Sciatic nerve (tissue), 2 donors: ENCODE measurements at regions not wholly inside any gene's neighbourhood (a gene's known extent, or its start where the extent isn't known, plus 50 kb on each side); places are given as distances from the start of the nearest gene placed in this dataset.

Experiments used
- ATAC-seq: fragments of 200-7000 bp; cut with Tn5 transposase; one replicate; pipeline ENCODE4 v1.9.1; 2020; ENCODE audit warnings: mild to moderate bottlenecking, moderate library complexity
- DNase-seq: peaks from one replicate; pipeline ENCODE4 v3.0.0-alpha.2; 2020; ENCODE audit warnings: low spot score
- intact Hi-C: fragments of 100-400 bp; cut with DNase I; formaldehyde crosslinking; loops from one replicate; pipeline ENCODE4 v1.14.2; 2022
- donor health status: DM: no; HTN: no; CAD: no.
- donor health status: DM: no; HTN: no; CAD: no.

DNA sequence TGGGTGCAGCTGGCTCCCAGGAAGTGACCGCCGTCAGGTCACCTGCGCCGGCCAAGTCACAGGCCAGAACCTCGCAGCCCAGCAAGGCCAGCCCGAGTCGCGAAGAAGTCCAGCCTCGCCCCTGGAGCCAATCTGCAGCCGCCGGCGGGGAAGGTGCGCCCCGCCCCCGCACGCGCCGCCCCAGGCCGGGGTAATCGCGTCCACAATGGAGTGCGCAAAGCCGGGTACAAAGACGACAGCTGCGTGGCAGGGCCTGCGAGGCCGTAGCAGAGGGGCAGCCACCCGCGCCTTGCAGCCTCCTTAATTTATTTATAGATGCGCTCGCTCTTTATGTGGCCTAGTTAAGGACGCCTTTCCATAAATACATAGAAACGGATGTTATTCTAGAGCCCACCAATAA is 139.4 kb upstream of the CPEB2 start:
- DNase-seq (peak; percentile 57), ATAC-seq (peak; percentile 50)
- intact Hi-C loops, result no loop called here

DNA sequence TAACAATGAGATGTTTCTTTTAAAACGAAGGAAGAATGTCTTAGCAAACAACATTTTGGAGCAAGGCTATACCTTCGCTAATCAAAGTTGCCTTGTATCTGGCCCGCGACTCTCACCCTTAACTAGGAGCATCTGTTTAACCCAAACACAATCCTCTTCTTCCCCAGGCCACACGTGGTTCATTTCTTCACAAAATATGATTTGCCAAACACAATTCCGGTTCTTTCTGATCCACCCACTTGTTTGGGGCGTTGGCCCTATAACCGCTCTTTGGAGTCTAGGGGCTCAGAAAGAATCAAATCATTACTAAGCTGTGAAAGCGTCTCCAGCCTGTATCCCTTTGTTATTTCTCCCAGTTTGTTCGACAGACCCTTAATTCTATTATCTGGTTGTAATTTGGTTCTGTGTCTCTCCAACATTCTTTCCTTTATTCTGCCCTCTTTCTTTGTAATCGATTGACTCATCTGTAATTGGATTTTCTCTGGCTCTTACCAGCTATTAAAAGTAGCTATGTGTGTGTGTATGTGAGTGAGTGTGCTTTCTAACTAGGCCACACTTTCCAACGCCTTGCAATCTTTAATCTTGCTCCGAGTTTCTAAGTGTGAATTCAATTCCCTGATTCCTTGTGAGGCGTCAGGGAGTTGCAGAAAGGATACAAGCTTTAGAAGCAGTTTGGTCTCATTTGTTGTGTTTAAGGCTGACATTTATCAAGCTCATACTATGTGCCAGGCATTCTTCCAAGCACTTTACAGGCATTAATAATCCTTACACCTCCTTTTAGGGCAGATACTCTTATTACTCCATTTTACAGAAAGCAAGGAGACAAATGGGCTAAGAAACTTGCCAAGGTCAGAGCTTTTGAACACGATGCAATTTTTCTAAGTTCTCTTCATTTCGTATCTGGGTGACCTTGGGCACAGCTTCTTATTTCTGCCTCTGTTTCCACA is 138.6 kb upstream of the CPEB2 start:
- intact Hi-C loops, result no loop called here
- DNase-seq (no peak), ATAC-seq (no peak)

DNA sequence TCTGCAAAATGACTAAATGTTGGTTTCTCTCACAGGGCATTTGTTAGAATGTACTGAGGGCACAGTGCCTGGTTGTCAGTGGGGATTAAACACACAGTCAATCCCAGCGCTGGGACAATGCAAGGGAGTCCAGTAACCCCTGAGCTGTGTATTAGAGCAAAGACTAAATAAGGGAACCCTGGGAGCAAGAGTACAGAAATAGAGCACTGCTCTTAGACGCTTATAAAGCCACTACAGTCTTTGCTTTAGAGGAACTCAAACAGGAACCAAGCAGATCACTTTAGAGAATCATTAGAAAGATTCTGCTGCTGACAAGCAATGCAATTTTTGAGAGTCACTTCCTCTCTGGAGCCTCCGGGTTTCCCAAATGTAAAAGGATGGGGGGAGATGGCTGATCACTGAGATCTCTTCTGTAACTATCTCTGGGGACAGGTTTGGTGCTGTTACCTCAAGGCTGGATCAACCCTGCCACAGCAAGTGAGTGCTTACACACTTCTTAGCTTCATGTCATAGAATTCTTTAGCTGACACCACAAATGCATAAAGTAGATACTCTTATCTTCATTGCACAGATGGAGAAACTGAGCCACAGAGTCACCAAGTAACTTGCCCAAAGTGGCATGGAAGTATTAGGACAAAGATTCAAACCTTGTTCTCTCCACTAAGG is 137.8 kb upstream of the CPEB2 start:
- DNase-seq (no peak), ATAC-seq (peak; percentile 41)
- intact Hi-C loops, result no loop called here

DNA sequence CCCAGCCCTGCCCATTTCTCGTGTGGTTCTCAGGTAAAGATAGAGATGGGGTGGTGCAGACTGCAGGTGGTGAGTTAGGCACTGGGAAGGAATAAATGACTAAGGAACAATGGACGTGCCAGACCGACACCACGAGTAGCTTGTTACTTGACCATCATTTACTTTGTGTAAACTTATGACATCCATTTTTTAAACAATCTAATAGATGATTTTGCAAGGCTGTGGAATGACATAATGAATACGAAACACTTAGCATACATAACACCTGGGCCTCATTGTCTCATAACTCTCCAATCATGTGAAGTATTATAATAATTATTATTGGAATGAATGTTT is 137.3 kb upstream of the CPEB2 start:
- no peak for ATAC-seq
- DNase-seq, result no peak
- intact Hi-C loops, result no loop called here

DNA sequence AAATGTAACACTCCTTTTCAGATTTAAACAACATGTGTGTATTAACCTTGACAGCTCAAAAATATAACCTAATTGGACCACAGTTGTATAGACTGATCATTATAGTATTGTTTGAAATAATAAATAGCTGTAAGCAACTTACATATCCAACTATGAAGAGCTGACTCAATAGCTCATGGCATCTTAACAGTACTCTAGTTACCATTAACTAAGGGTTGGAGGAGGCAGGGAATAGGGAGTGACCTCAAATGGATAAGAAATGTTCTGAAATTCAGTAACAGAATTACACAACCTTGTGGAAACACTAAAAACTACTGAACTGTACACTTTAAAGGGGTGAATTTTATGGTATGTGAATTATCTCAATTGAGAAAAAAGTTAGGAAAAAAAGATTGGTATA is 136.5 kb upstream of the CPEB2 start:
- DNase-seq (no peak), ATAC-seq (peak; percentile 27)
- intact Hi-C loops, result no loop called here

DNA sequence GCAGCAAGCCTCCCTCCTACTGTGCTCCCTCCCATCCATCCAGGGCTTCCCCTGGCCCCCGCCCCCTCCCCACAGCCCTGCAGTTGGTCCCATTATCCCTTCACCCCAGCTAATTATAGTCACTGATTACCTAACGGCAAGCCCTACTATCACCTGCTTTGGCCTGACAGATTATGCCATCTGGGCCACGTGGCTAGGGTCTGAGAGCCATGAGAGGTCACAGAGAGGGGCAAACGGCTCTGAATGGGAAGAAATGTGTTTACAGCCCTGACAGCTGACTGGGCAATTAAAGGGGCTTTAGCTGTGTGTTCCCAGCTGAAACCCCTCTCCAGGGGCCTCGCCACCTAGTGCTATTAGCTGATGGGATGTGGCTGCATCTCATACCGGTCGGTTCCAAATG is 134.4 kb upstream of the CPEB2 start:
- intact Hi-C loops, result no loop called here
- DNase-seq, result no peak
- ATAC-seq, result no peak

DNA sequence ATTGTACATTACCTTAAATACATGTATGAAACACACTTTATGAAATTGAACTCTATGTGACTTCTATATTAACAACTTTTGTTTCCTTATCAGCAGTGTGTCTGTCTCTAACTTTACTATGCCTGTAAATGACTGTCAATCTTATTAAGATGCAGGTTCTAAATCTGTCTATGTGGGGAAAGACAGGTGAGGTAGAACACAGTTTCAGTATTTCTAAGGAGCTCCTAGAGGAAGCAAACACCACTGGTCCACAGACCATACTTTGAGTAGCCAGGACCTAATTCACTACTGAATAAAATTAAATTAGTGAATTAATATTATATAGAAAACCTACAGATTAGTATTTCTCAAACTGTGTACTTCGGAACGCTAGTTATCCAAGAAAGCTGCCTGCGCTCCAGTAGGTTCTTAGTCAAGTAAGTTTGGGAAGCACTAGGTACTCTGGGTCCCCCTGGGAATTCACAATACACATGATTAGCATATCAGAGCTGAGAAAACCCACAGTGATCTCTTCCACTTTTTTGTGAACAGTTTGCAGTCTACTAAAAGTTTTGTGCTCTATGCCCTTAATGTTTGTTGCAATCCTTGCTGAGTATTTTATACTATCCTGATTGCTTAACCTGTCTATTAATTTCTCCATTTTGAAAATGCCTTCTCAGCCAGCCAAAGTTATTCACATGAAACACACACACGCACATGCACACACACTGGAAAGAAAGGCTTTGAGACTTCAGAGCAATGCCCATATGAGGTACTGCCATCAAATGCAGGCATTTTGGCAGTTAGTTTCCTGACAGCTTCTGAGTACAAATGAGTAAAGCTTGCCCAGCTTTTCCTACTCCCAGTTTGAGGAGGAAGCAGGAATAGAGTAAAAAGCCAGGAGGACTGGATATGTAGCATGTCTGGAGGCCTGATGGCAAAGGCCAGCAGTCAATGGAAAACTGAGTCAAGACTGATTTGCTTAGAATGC is 133.6 kb upstream of the CPEB2 start:
- intact Hi-C loops, result no loop called here
- no peak for DNase-seq
- no peak for ATAC-seq

DNA sequence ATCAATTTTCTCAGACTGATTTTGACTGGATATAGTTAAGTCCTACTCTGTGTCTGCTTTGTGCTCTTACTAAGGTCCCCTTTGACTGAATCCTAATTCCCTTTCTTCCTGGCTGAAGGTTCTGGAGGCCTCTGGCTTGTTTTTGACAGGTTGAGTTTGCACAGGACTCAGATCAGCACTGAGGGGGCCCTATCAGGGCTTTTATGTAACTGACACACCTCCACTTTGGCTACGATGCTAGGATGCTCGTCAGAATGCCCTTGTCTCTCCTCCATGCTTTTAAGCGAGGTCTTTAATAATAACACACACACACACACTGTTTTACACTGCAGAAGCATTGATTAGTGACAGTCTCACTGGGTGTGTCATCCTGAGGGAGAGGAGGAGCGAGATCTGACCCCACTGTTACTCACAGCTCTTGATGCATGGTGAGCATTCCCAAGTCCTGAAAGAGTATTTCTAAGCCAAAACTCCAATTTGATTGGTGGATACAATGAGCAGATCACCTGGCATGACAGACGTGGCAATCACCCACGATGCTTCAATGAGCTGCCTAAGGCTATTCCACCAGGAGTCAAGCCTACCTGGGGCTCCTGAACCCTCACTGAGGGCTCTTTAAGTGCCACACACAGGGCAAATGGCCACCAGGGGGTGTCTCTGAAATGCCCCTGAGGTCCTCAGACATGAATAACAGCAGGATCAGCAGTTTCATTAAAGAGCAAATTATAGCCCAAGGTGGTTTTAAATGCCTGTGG is 130.4 kb upstream of the CPEB2 start:
- ATAC-seq (no peak), DNase-seq (no peak)
- intact Hi-C loops, result no loop called here

DNA sequence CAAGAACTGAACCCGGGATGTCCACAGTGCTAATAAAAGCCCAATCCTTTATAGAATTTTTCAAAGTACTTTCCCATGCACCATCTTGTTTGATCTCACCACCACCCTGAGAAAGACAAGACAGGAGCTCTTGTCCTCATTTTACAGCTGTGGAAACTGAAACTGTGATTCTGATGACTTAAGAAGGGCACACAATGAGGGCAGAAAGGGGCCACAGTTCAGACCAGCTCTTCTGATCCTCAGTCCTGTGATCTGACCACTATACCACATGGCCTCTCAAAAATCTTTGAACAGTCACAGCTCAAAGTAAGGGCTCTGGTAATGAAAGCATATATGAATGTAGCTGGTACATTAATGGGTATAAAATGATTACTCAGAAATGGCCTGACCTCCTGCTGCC is 127.3 kb upstream of the CPEB2 start:
- ATAC-seq, result no peak
- no peak for DNase-seq
- intact Hi-C loops, result no loop called here

DNA sequence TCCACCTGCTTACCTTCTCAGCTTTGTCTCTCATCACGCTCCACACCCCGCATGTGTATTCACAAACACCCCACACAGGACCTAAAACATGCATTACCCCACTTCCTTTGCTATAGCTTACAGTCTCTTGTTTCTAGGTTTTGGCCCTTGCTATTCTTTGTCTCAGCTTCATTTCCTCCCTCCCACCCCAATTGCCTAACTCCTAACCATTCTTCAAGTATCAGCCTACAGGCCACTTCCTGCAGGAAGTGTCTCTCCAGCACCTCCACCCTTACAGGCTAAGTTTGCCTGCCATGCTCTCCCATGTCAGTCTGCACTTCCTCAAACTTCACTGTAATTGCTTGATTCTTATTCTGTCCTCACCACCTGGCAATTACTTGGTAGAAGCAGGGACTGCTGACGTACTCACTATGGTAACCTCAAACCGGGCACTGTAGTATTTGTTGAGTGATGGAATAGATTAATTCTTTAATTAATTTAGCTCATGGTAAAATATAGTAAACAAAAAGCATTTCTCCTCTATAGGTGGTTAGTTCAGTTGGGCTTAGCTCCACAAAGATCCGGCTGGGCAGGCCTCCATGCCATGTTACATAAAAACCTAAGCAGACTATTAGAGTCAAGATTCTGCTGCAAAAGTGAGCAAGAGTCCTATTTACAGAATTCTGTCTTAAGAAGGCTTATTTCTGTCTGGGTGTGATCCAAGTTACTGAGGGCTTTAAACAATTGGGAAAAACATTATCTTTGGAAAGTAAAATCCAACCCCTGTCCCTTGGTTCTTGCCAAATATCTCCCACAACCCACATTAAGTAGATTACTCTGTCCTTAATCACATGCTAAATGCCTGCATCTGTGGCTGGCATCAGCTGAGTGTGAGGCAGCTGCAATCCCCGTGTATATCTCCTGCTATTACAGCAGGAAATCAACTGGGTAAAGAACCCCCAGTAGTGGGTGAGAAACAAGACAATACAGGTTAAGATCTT is 124.7 kb upstream of the CPEB2 start:
- intact Hi-C loops, result no loop called here
- DNase-seq, result no peak
- peak; percentile 58 for ATAC-seq

DNA sequence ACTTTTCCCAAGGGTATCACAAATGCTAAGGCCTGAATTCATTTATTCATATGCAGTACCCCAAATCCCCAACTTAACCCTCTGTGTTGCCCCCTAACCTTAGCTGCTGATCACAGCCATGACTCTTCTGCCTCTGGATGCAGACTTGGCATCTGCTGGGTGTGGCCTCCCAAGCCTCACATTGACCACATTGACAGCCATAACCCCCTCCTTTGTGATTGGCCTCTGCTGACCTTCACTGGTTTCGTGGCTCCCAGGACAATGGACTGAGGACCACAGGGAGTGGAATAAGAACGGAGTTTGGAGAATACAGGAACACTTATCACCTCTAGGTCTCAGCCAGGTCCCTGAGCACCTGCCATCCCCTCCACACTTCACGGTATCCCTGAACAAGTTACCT is 123.6 kb upstream of the CPEB2 start:
- DNase-seq, result no peak
- ATAC-seq, result no peak
- intact Hi-C loops, result no loop called here

DNA sequence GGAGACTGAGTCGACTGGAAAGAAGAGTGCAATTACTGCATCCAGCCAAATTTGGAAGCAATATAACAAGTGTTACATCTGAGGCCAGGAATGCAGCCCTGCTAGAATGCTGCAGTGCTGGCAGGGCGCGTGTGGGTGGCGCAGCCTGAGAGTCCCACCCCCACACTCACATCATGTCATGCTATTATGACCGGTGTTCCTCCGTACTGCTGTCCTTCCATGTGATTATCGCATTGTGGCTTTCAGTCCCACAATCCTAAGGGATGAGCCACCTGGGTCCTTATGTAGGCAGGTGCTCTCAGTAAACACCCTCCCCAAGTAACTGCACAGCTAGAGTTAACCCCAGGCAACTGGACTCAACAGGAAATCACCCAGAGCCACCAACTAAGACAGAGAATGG is 122.6 kb upstream of the CPEB2 start:
- ATAC-seq (no peak), DNase-seq (no peak)
- intact Hi-C loops, result no loop called here

DNA sequence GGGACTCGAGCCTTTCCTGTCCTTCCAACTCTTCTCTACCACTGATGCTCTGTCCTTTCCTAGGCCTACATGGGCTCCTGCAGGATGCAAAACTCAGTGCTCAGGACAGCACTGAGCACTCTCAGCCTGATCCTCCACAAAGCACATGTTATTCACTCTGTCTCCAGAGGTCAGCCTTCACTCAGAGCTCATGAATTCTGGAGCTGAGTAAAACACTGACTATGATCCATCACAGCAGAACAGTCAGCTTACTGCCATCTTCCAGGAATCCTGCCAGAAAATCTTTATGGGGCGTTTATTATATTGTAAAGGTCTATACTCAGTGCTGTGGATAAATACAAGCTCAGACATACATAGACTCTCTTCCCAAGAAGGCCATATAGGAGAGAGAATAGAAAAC is 121.5 kb upstream of the CPEB2 start:
- no peak for DNase-seq
- no peak for ATAC-seq
- intact Hi-C loops, result no loop called here

DNA sequence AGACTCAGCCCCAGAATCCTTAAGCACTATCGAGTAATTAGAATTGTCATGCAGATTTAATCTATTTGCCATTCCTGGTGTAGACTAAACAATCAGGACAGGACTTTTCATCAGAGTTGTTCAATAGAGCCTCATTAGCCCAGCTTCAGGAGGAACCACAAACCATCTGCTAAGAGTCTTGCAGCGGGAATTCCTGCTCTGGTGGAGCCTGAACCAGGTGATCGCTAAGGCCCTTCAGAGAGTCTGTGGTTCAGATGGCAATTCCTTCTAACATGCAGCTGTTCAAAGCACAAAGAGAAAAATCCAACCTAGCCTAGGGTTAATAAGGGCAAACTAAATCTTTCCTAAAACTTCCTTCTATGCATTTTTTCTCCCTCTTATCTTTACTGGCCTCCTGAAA is 119.1 kb upstream of the CPEB2 start:
- no peak for ATAC-seq
- DNase-seq, result no peak
- intact Hi-C loops, result no loop called here

DNA sequence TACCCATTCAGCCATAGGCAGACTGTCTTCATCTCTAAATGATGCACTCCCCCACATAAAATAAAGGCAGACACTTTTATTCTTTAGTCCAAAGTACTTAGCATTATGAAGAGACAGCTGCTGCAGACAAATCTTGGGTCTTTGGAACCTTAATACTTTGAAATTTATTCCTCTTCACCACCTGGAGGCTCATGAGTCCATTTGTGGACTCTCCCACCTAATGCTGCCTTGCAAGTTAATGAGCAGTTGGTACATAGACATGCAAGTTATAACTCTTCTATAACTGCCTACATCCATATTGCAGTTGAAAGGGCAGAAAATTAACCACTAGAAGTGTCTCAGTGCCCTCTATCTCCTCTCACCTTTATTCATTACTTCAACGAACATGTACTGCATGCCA is 118.6 kb upstream of the CPEB2 start:
- ATAC-seq (no peak), DNase-seq (no peak)
- intact Hi-C loops, result no loop called here

DNA sequence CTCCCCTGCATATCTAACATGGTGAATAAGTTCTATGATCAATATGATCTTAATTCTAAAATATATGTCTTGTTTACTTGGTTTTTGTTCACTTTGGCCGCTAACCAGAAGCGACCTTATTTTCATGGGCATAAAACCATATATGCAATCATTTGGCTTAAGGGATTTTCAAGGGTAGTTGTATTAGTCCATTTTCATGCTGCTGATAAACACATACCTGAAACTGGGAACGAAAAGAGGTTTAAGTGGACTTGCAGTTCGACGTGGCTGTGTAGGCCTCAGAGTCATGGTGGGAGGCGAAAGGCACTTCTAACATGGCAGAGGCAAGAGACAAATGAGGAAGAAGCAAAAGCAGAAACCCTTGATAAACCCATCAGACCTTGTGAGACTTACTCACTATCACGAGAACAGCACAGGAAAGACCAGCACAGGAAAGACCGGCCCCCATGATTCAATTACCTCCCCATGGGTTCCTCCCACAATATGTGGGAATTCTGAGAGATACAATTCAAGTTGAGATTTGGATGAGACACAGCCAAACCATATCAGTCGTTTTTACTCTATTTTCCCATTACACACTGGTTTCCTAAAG is 114.3 kb upstream of the CPEB2 start:
- ATAC-seq (no peak), DNase-seq (no peak)
- intact Hi-C loops, result no loop called here

DNA sequence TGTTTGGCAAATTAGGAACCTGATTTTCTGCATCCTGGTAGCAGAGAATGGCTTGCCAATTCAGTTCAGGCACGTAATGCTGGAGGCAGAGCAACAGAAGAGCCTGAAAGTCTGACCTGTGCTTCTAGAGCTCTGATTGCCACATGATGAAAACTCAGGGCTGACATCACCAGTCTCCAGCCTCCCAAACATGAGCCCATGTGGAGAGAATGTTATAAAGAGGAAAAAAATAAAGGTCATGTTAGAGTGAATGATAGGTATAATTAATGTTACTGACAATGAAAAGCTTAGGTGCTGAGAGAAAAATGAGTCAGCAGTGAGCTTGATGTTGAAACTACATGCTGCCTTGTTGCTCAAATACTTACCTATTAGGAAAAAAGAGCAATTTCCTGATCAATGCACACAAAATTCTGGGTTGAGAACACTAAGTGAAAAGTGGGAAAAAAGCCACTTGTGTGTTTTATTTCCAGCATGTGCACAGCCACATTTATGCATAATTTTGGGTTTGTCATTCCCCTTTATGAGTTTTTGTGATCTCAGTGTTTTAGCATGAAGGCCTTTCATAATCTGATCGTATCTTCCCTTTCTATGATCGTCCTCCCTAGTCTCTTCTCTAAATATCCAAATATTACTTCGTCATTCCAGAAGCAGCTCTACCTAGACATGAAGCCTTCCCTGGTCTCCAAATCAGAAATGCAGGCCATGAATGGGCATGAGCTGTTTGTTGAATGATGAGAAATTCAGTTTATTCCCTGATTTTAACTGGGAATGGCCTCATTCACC is 113.3 kb upstream of the CPEB2 start:
- DNase-seq, result no peak
- intact Hi-C loops, result no loop called here
- no peak for ATAC-seq
